Breast epithelium (tissue), 4 donors: ENCODE measurements at regions not wholly inside any gene's neighbourhood (a gene's known extent, or its start where the extent isn't known, plus 50 kb on each side); places are given as distances from the start of the nearest gene placed in this dataset.

Experiments used
- DNase-seq, 2 donors: peaks; one replicate each; pipeline ENCODE4 v3.0.0-alpha.2; 2019; ENCODE audit warnings: low spot score in 2 of 2
- H3K27ac ChIP-seq, 2 donors: fragments of 200-600 bp; sonication (generic) in 1 of 2; one replicate each; pipeline ENCODE4 v1.5.1; 2016 to 2019; ENCODE audit warnings: mild to moderate bottlenecking in 1 of 2
- H3K27me3 ChIP-seq, 2 donors: fragments of 200-600 bp; sonication (generic) in 1 of 2; one replicate each; pipeline versions ENCODE4 v1.5.1 to v1.6.0; 2017 to 2019; ENCODE audit warnings: control low read depth in 1 of 2, mild to moderate bottlenecking in 1 of 2
- H3K36me3 ChIP-seq: fragments of 200-600 bp; one replicate; pipeline ENCODE4 v1.5.1; 2019
- H3K4me1 ChIP-seq, 2 donors: fragments of 200-600 bp; sonication (generic); one replicate each; pipeline ENCODE4 v1.5.1; 2016 to 2019; ENCODE audit warnings: control low read depth in 1 of 2
- H3K4me3 ChIP-seq, 3 donors: fragments of 200-600 bp; sonication (generic); 1 replicate in 2 of 3; 2 replicates in 1 of 3; pipeline ENCODE4 v1.5.1; 2016 to 2019; ENCODE audit warnings: mild to moderate bottlenecking in 3 of 3, moderate library complexity in 2 of 3
- H3K9me3 ChIP-seq, 2 donors: fragments of 200-600 bp; sonication (generic) in 1 of 2; one replicate each; pipeline ENCODE4 v1.5.1; 2016 to 2019; ENCODE audit warnings: control low read depth in 1 of 2
- POLR2A ChIP-seq: fragments of 450-650 bp; IDR thresholded peaks from one replicate; pipeline ENCODE4 v1.6.1; 2016; ENCODE audit warnings: antibody characterized with exemption, mild to moderate bottlenecking, moderate library complexity
- POLR2AphosphoS5 ChIP-seq, 3 donors: sonication (generic); formaldehyde crosslinking; IDR thresholded peaks; one replicate each; pipeline ENCODE4 v1.6.1; 2017; ENCODE audit warnings: antibody characterized with exemption in 3 of 3
- intact Hi-C: fragments of 100-400 bp; cut with DNase I; formaldehyde crosslinking; loops from one replicate; pipeline ENCODE4 v1.15.1; 2023; ENCODE audit warnings: low total_unique reads
- TF ChIP-seq, protein P1 (sequence below), 3 donors: fragments of 450-650 bp; IDR thresholded peaks; one replicate each; pipeline ENCODE4 v1.5.1; 2016 to 2017; ENCODE audit warnings: antibody characterized with exemption in 3 of 3, mild to moderate bottlenecking in 3 of 3, moderate library complexity in 3 of 3

DNA sequence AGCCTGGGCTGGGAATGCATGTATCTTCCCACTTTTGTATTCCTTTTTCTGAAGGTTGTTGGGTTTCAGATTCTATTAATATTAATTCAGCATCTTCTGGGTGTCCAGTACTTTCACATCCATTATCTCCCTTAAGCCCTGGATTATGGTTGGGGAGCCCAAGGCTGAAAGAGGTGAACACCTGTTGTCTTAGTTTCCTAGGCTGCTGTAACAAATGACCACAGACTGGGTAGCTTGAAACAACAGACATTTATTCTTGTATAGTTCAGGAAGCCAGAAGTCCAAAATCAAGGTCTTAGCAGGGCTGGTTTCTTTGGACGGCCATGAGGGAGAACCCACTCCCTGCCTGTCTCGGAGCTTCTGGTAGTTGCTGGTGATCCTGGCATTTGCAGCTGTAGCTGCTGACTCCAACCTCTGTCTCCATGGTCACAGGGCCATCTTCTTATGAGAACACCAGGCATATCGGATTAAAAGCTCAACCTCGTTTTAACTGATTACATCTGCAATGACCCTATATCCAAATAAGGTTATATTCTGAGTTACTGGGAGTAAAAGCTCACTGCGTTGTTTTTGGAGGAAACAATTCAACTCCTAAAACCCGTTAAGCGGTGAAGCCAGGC lies 68.2 kb upstream of the CLMN start:
- no peaks in the 10 kb centered on the region for H3K36me3 ChIP-seq
- intact Hi-C loops = no loop called here
- TF ChIP-seq, protein P1, sequence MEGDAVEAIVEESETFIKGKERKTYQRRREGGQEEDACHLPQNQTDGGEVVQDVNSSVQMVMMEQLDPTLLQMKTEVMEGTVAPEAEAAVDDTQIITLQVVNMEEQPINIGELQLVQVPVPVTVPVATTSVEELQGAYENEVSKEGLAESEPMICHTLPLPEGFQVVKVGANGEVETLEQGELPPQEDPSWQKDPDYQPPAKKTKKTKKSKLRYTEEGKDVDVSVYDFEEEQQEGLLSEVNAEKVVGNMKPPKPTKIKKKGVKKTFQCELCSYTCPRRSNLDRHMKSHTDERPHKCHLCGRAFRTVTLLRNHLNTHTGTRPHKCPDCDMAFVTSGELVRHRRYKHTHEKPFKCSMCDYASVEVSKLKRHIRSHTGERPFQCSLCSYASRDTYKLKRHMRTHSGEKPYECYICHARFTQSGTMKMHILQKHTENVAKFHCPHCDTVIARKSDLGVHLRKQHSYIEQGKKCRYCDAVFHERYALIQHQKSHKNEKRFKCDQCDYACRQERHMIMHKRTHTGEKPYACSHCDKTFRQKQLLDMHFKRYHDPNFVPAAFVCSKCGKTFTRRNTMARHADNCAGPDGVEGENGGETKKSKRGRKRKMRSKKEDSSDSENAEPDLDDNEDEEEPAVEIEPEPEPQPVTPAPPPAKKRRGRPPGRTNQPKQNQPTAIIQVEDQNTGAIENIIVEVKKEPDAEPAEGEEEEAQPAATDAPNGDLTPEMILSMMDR (IDR thresholded peaks at IDR 0.05) = no peak
- no peak for TF ChIP-seq POLR2AphosphoS5 (IDR thresholded peaks at IDR 0.05)
- no peak for TF ChIP-seq POLR2A
- no peak overlapping the region for H3K4me3 ChIP-seq
- no peaks in the 10 kb centered on the region for H3K27me3 ChIP-seq
- no peak for DNase-seq
- H3K27ac ChIP-seq = peak overlapping the region in 1 of 2 donors; percentile 41
- H3K9me3 ChIP-seq = no peaks in the 10 kb centered on the region
- no peaks in the 10 kb centered on the region for H3K4me1 ChIP-seq

DNA sequence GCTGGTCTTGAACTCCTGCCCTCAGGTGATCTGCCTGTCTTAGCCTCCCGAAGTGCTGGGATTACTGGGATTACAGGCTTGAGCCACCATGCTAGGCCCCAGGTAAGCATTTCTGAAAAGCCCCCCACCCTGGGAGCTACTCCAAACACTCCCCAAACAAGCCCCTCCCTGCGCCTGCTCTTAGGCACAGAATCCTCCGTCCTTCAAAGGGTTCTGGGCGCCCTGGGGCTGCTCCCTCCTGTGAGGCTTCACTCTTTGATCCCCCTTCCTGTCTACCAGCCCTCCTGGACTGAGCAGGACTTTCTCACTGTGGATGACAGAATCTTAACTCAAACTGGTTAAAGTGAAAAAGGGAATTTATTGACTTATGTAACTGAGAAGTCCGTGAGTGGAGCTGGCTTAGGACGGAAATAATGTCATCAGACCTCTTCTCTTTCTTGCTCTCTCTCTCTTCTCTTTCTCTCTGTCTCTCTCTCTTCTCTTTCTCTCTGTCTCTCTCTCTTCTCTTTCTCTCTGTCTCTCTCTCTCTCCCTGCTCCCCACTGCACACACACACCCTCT lies 66.9 kb upstream of the CLMN start:
- no peak for TF ChIP-seq POLR2A
- TF ChIP-seq POLR2AphosphoS5 (IDR thresholded peaks at IDR 0.05) = no peak
- TF ChIP-seq, protein P1 (IDR thresholded peaks at IDR 0.05) = no peak
- Histone ChIP-seq H3K9me3 (no peaks in the 10 kb centered on the region), H3K27ac (no peak overlapping the region), H3K27me3 (no peaks in the 10 kb centered on the region), H3K4me1 (no peaks in the 10 kb centered on the region), H3K36me3 (no peaks in the 10 kb centered on the region), H3K4me3 (no peak overlapping the region)
- intact Hi-C loops = no loop called here
- no peak for DNase-seq

DNA sequence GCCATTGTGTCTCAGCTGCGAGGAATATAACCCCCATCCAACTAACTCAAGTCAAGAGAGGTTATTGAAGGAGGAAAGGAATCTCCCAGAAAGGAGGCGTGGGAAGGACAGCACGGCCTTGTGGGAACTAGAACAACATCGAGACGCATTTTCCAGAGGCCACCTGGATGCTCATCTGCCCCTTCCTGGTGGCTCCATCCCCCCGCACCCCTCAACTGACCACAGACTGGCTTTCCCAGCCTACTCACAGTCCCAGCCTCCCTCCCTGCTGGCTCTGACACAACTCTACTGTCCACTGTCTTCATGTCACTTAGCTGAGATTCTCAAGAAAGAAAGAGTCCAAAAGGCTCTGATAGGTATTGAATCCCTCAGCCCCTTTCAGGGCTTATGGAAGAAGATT lies 66.0 kb upstream of the CLMN start:
- no peaks in the 10 kb centered on the region for H3K27me3 ChIP-seq
- peaks cover 0 to 5% of the 10 kb centered on the region in 2 donors for H3K9me3 ChIP-seq
- DNase-seq = no peak
- no peaks in the 10 kb centered on the region for H3K4me1 ChIP-seq
- H3K36me3 ChIP-seq = no peaks in the 10 kb centered on the region
- TF ChIP-seq, protein P1 (IDR thresholded peaks at IDR 0.05) = no peak
- TF ChIP-seq POLR2AphosphoS5 (IDR thresholded peaks at IDR 0.05) (no peak), POLR2A (no peak)
- H3K27ac ChIP-seq = no peak overlapping the region
- intact Hi-C loops = no loop called here
- H3K4me3 ChIP-seq = no peak overlapping the region

DNA sequence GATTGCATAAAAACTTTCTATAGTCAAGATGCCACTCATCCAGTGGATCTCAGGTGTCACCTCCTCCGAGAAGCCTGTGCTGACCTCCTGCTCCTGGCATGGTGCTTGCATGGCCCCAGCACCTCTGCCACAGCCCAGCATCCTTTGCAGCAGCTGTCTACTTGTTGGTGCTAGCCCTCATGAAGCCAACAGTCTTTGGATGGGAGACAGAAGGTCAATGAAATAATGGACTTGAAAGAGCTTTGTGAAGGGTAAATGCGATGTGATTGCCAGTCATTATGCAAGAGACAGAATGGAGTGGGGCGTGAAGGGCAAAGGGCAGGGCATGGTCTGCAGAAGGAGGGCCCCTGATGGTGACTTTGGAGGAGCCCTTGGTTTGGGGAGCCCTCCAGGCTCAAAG lies 63.0 kb upstream of the CLMN start:
- intact Hi-C loops = no loop called here
- peaks cover 0 to 33% of the 10 kb centered on the region in 2 donors for H3K9me3 ChIP-seq
- no peaks in the 10 kb centered on the region for H3K4me1 ChIP-seq
- no peaks in the 10 kb centered on the region for H3K36me3 ChIP-seq
- no peak overlapping the region for H3K4me3 ChIP-seq
- no peaks in the 10 kb centered on the region for H3K27me3 ChIP-seq
- no peak for DNase-seq
- TF ChIP-seq, protein P1 (IDR thresholded peaks at IDR 0.05) = no peak
- no peak for TF ChIP-seq POLR2A
- no peak for TF ChIP-seq POLR2AphosphoS5 (IDR thresholded peaks at IDR 0.05)
- H3K27ac ChIP-seq = no peak overlapping the region

DNA sequence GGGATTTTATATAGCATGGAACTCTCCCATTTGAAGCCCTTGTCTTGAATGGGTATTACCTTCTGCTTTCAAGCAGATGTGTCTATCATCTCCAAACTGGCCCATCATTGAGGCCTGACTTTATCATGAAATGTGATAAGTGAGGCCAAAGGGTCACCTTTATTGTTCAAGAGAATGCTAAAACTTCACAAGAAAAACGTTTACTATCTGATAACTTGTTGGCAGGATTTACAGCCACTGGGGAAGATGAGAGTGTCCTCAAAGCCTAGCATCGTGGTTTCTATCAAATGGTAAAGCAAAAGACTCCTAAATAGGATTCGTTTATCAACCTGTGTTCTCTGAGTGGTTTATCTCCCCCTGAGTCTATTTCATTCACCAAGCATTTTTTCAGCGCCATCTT lies 62.0 kb upstream of the CLMN start:
- no peak for DNase-seq
- Histone ChIP-seq H3K27ac (no peak overlapping the region), H3K4me3 (no peak overlapping the region), H3K36me3 (no peaks in the 10 kb centered on the region), H3K4me1 (no peaks in the 10 kb centered on the region), H3K27me3 (no peaks in the 10 kb centered on the region), H3K9me3 (peaks cover 0 to 33% of the 10 kb centered on the region in 2 donors)
- TF ChIP-seq POLR2A (no peak), POLR2AphosphoS5 (IDR thresholded peaks at IDR 0.05) (no peak)
- TF ChIP-seq, protein P1 (IDR thresholded peaks at IDR 0.05) = no peak
- intact Hi-C loops = no loop called here
